Jurkat, Clone E6-1 (cell line): ENCODE measurements at regions not wholly inside any gene's neighbourhood (a gene's known extent, or its start where the extent isn't known, plus 50 kb on each side); places are given as distances from the start of the nearest gene placed in this dataset.
"Not testable (repeated sequence)": the region's sequence is repeated elsewhere in the genome, so short reads cannot be mapped to it uniquely, and the experiment has no call there.

ENCODE experiments used
- DNase-seq: peaks from one replicate; pipeline ENCODE4 v3.0.0-alpha.2; 2011; ENCODE audit warnings: low read depth, low spot score
- H3K4me3 ChIP-seq: 2 replicates; pipeline ENCODE4 v1.5.1; 2011; ENCODE audit warnings: mild to moderate bottlenecking, low read length, control low read depth, moderate library complexity

- no peak for DNase-seq
- H3K4me3 ChIP-seq, result no peak overlapping the region
Measured at GRCh38 chr7:69211739-69212138, 386.5 kb upstream of the AUTS2 start.

- DNase-seq, result no peak
Measured at GRCh38 chr7:69213878-69214277, 384.4 kb upstream of the AUTS2 start.

DNA sequence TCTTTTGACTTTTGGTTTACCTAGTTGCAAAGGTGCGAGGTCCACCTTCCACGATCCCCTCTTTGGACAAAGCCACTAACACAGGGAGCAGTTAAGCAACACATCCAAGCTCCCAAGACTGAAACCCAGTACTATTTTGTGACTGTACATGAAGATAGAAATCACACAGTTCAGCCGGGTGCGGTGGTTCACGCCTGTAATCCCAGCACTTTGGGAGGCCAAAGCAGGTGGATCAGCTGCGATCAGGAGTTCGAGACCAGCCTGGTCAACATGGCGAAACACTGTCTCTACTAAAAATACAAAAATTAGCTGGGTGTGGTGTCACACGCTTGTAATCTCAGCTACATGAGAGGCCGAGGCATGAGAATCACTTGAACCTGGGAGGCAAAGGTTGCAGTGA is 382.8 kb upstream of the AUTS2 start:
- not testable (repeated sequence) for DNase-seq, H3K4me3 ChIP-seq

More at GRCh38 chr7:69213878-69214277, 384.4 kb upstream of the AUTS2 start:
- no peak overlapping the region for H3K4me3 ChIP-seq

DNA sequence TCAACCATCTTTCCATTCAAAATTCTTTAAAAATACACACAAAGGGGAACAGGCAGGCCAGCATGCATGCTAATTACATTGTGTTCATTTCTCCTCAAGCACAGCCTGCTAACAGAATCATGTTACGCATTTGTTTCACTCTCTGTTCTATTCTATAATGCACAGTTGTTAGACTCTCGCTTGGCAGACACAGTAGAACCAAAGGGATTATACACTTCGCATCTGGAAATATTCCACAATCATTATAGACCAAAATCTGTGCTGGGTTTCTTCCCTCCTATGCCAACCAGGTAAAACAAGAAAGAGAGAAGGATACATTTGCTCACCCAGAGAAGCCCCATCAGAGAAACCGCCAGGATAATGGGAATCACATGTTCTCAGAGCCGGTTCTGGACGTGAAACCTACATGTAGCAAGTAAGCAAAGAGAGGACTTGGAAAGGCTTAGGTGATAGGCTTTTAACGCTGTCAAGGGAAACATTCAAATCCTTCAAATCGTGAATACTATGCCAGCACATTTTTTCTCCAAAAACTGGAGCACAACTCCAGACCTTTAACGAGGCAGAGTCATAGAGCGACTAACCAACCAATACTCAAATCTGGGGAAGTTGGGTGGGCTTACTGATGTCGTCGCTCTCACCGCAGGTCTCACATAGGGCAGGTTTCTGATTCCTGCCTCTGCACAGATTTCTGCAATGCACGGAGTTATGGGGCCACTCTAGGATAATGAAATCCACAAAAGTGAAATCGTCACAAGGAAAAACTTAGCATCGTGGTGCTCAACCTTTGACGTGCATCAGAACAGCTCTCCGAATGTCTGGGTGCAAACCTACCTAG is 380.5 kb upstream of the AUTS2 start:
- no peak overlapping the region for H3K4me3 ChIP-seq
- no peak for DNase-seq

- H3K4me3 ChIP-seq, result no peak overlapping the region
- no peak for DNase-seq
Measured at GRCh38 chr7:69218576-69218975, 379.7 kb upstream of the AUTS2 start.

DNA sequence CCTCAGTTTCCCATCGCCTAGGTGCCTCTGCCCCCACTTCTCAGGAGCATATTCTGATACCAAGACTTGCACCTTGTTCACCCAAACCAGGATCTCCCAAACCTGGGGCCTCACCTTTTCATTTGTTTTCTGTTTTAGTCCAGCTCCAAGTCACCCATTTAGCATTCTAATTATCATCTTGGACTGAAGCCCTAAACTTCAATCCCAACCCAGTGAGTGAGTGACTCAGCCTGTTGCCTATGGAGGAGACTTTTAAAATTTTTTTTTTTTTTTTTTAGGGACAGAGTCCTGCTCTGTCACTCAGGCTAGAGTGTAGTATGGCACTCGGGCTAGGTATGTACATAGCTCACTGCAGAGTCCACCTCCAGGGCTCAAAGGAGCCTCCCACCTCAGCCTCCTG is 378.9 kb upstream of the AUTS2 start:
- no peak for DNase-seq

DNA sequence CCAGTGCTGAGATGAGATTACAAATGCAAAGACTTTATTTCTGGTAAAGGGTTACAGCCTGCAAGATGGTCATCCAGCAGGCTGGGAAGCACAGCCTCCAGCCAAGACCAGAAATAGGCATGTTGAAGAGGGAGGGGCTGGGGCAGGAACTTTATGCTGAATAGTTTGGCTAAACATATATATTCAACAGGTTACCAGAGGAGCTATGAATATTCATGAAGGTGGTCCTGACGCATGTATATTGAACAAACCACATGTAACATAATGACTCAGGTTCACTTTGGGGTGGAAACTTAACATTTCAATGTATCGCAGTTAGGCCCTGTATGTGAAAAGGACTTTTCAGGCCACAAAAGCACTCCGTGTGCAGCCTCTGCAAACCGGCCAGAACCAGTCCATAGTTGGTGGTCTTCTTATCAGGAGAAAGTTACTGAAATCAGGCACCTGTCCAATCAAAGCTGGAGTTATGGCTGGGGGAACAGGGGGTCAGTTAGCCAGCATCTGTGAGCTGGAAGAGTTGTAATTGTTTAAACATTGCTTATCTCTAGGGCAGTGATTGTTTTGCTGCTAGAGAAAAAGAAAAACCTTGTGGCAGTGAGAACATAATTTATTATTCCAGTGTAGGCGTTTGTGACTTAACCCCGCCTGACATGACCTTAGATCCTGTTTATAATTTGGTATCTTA is 372.9 kb upstream of the AUTS2 start:
- no peak overlapping the region for H3K4me3 ChIP-seq
- DNase-seq, result no peak

More for the DNA sequence above, 378.9 kb upstream of the AUTS2 start:
- no peak overlapping the region for H3K4me3 ChIP-seq

- no peak overlapping the region for H3K4me3 ChIP-seq
- no peak for DNase-seq
Measured at GRCh38 chr7:69228212-69228811, 370.0 kb upstream of the AUTS2 start.

GRCh38 chr7:69232445-69233376 is 365.6 kb upstream of the AUTS2 start:
- DNase-seq, result no peak

GRCh38 chr7:69237541-69237940 is 360.7 kb upstream of the AUTS2 start:
- H3K4me3 ChIP-seq, result no peak overlapping the region
- DNase-seq, result no peak

More at GRCh38 chr7:69232445-69233376, 365.6 kb upstream of the AUTS2 start:
- H3K4me3 ChIP-seq, result no peak overlapping the region

- no peak for DNase-seq
- H3K4me3 ChIP-seq, result no peak overlapping the region
Measured at GRCh38 chr7:69243016-69243415, 355.3 kb upstream of the AUTS2 start.

DNA sequence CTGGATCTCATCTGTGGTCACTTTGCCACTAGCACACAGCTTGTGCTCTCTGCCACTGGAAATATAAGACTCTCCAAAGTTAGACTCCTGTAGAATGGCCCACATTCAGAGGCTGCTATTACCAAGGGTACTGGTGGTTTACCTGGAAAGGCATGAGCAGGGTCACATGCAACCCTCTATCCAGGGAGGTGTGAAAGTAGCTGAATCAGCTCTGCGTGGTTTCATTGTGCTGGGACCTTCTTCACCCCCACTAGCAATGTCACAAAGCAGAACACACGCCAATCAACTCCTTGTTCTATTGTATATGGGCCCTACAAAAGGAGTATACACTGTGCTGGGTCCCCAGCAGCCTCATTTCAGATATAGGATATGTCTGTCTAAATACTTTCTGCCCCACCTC is 353.6 kb upstream of the AUTS2 start:
- H3K4me3 ChIP-seq, result no peak overlapping the region
- DNase-seq, result no peak

DNA sequence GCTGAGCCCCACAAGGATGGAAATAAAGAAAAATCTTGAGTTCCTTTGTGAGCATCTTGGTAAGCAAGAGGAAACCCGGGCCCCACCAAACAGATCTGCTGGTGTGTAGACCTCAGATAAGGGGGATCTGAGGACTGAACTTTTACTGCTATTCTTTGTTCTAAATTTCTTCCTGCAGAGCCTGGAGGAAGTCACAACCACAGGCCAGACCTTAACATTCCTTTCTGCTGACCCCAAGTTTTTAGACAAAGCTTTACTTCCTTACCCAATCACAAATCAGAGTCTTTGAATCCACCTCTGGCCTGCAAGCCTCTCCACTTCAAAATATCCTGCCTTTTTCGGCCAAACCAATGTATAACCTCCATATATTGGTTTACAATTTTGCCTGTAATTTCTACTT is 352.6 kb upstream of the AUTS2 start:
- DNase-seq, result no peak
- H3K4me3 ChIP-seq, result no peak overlapping the region

DNA sequence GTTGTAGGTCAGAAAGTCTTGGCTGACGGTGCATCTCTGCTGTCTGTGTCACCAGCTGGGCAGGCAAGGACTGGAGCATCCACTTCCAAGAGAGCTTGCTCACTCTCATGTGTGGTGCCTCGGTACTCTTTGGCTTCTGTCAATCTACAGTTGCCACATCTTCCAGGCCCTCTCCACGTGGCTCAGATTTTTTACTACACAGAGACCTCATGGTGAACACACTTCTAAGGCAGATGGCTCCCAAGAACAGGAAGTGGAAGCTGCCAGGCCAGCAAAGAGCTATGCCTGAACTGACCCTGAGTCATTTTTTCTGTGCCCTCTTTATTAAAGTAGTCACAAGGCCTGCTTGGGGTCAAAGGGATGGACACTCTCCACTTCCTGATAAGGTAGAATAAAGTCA is 351.5 kb upstream of the AUTS2 start:
- DNase-seq, result no peak
- no peak overlapping the region for H3K4me3 ChIP-seq

- H3K4me3 ChIP-seq, DNase-seq: not testable (repeated sequence)
Measured at GRCh38 chr7:69248382-69248828, 349.9 kb upstream of the AUTS2 start.

DNA sequence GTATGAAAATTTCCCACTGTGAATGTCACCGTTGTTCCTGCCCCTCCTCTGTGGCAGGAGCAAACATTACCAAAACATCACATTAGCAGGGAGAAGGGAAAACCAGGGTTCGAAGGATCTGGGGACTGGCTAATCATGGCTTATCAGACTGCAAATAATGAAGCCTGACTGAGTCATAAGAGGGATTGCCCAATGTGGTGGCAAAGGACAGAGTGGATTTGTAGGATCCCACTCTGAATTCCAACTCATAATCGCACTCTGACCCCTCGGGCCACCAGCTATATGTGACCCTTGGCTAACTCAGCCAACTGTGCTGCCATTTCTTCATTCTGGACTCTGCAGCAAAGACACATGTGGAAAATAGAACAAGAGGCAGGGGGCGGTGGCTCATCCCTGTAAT is 347.3 kb upstream of the AUTS2 start:
- H3K4me3 ChIP-seq, result no peak overlapping the region

DNA sequence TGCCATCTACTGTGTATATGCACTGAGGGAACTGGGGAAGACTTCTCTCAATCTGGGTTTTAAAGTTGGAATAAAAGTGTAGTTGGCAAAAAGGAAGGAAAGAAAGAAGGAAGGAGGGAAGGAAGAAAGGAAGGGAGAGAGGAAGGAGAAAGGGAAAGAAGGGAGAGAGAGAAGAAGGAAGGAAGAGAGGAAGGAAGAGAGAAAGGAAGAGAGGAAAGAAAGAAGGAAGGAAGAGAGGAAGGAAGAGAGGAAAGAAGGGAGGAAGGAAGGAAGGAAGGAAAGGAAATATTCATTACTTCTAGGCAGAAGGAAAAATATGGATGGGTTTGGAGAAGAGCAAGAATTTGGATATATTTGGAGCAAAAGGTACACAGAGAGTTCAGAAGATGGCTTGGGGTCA is 343.6 kb upstream of the AUTS2 start:
- DNase-seq, result no peak
- H3K4me3 ChIP-seq, result no peak overlapping the region

More for the DNA sequence above, 347.3 kb upstream of the AUTS2 start:
- no peak for DNase-seq

DNA sequence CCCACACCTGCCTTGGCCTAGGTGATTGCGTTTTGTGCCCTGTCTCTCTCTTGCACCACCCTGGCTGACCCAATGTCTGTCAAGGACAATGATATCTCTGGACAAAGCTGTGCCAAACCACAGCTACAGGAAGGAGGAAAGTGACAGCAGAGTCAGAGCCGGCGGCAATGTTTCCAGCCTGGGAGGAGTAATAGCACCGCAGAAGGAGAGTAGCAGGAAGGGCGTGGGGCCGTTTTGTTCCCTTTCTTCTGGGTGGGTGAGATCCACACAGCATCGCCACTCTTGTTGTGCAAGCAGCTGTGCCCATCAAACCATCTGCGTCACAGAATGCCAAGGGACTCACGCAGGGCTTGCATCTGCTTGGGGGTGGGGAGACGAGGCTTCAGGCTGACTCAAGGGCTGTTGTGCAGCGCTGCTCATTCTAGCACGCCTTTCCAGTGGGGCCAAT is 341.6 kb upstream of the AUTS2 start:
- H3K4me3 ChIP-seq, result no peak overlapping the region
- no peak for DNase-seq

DNA sequence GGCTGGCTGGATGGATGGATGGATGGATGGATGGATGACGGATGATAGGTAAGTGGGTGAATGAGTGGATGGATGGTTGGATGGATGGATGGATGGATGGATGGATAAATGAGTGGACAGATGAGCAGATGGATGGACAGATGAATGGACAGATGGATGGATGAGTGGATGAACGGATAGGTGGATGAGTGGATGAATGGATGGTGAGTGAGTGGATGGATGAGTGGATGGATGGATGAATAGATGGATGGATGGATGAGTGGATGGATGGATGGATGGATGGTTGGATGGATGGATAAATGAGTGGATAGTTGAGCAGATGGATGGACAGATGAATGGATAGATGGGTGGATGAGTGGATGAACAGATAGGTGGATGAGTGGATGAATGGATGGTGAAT is 340.7 kb upstream of the AUTS2 start:
- H3K4me3 ChIP-seq, result no peak overlapping the region
- no peak for DNase-seq
